ENCODE measurements at regions not wholly inside any gene's neighbourhood (a gene's known extent, or its start where the extent isn't known, plus 50 kb on each side); places are given as distances from the start of the nearest gene placed in this dataset.

DNA sequence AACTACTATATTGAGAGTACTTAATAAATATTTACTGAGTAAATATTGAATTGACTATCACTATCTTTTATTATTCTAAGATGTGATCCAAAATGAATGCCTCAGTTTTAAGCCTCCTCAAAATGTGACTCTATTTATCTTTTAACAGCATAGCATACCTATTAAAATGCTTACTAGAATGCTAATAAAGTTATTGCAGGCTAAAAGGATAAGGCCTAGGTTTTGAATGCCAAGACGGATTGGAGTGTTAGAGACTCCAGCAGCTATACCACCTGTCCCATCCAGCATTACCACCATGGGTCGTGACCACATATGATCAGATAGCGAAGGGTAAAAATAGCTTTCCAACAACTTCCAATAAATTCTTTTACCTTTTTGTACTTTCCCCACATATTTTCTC is 64.7 kb upstream of the MYRIP start:
- no peak overlapping the region for H3K4me3 ChIP-seq
- TF ChIP-seq, protein P1, sequence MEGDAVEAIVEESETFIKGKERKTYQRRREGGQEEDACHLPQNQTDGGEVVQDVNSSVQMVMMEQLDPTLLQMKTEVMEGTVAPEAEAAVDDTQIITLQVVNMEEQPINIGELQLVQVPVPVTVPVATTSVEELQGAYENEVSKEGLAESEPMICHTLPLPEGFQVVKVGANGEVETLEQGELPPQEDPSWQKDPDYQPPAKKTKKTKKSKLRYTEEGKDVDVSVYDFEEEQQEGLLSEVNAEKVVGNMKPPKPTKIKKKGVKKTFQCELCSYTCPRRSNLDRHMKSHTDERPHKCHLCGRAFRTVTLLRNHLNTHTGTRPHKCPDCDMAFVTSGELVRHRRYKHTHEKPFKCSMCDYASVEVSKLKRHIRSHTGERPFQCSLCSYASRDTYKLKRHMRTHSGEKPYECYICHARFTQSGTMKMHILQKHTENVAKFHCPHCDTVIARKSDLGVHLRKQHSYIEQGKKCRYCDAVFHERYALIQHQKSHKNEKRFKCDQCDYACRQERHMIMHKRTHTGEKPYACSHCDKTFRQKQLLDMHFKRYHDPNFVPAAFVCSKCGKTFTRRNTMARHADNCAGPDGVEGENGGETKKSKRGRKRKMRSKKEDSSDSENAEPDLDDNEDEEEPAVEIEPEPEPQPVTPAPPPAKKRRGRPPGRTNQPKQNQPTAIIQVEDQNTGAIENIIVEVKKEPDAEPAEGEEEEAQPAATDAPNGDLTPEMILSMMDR (IDR thresholded peaks at IDR 0.05): no peak
- DNase-seq: no peak
- no peak for ATAC-seq
- no peaks in the 10 kb centered on the region for H3K9me3 ChIP-seq
- H3K27me3 ChIP-seq: no peaks in the 10 kb centered on the region
- intact Hi-C loops (cut with DNase I): no loop called here
- H3K4me1 ChIP-seq: no peaks in the 10 kb centered on the region
- H3K27ac ChIP-seq: no peak overlapping the region
- no peaks in the 10 kb centered on the region for H3K36me3 ChIP-seq

DNA sequence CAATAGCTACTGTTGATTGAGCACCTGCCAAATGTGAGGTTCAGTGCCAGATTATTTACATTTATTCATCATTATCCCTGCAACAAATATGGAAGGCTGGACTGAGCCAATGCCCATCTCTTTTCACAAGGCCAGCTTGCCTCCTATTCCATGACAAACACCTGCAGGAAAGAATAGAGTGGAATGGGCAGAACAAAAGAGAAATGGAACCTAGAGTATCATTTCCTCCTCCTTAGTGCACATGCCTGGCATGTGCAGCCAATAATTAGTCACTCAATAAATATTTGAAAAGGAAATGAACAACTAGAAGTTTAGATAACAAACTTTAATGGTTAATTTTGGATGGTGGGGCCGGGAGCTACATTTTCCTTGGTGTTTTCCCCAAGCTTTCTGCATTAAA is 61.4 kb upstream of the MYRIP start:
- ATAC-seq (no peak), DNase-seq (no peak)
- no peaks in the 10 kb centered on the region for H3K4me1 ChIP-seq
- intact Hi-C loops (cut with DNase I): no loop called here
- H3K27ac ChIP-seq: no peak overlapping the region
- no peaks in the 10 kb centered on the region for H3K36me3 ChIP-seq
- no peak overlapping the region for H3K4me3 ChIP-seq
- no peaks in the 10 kb centered on the region for H3K27me3 ChIP-seq
- no peaks in the 10 kb centered on the region for H3K9me3 ChIP-seq
- TF ChIP-seq, protein P1 (IDR thresholded peaks at IDR 0.05): no peak

- Histone ChIP-seq H3K4me1 (no peaks in the 10 kb centered on the region), H3K36me3 (no peaks in the 10 kb centered on the region), H3K4me3 (no peak overlapping the region), H3K27me3 (no peaks in the 10 kb centered on the region), H3K9me3 (no peaks in the 10 kb centered on the region), H3K27ac (no peak overlapping the region)
- intact Hi-C loops (cut with DNase I): no loop called here
- TF ChIP-seq, protein P1 (IDR thresholded peaks at IDR 0.05): no peak
- ATAC-seq: no peak
- DNase-seq: no peak
These were observed 60.6 kb upstream of the MYRIP start for GRCh38 chr3:39748763-39749162.

DNA sequence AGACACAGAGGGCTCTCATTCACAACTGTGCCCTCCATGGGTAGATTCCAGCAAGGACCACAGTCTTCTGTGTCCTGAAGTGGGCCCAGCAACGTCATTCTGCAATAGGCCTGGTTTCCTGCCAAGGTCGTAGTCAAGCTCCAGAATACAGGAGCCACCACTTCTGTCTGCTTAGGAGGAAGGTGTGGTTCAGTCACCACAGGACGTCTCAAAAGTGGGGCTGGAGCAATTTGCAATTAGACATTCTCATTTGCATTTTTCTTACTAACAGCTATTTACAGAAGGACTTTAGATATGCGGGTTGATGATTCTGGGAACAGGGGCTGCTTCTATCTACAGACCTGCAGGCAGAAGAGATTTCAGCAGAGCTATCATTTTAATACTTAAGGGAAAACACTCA is 58.7 kb upstream of the MYRIP start:
- Histone ChIP-seq H3K9me3 (no peaks in the 10 kb centered on the region), H3K4me1 (no peaks in the 10 kb centered on the region), H3K36me3 (no peaks in the 10 kb centered on the region), H3K27ac (no peak overlapping the region), H3K27me3 (no peaks in the 10 kb centered on the region), H3K4me3 (no peak overlapping the region)
- ATAC-seq: no peak
- intact Hi-C loops (cut with DNase I): no loop called here
- TF ChIP-seq, protein P1 (IDR thresholded peaks at IDR 0.05): no peak
- no peak for DNase-seq

GRCh38 chr3:39751286-39751685 is 58.1 kb upstream of the MYRIP start:
- H3K4me1 ChIP-seq: no peaks in the 10 kb centered on the region
- no peaks in the 10 kb centered on the region for H3K9me3 ChIP-seq
- H3K4me3 ChIP-seq: no peak overlapping the region
- H3K27ac ChIP-seq: no peak overlapping the region
- intact Hi-C loops (cut with DNase I): no loop called here
- ATAC-seq (no peak), DNase-seq (no peak)
- TF ChIP-seq, protein P1 (IDR thresholded peaks at IDR 0.05): no peak
- H3K36me3 ChIP-seq: no peaks in the 10 kb centered on the region
- no peaks in the 10 kb centered on the region for H3K27me3 ChIP-seq

DNA sequence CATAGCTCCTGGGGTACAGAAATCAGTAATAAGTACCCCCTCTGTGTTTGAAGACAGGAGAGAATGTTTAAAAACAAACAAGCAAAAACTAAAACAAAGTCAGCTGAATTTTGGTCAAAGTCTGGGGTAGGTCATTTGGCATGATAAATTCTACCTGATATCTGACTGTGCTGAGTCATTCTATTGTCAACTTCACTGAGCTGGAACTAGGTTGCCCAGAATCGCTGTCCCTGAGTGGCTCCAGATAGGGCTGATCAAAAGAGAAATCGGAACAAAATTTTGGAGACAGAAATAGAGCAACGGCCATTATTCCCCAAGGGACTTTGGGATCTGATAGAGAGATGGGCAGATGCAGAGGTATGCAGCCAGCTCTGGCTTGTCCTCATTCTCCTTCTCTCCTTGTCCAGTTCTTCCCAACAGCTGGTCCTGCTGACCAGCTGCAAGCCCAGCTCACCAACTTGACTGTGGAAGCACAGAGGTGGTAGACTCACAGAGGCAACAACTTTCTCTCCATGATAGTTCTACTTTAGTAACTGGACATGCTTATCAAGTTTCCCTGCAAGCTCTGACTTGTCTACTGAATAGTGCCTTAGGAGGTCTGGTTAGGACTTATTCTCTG is 57.3 kb upstream of the MYRIP start:
- ATAC-seq (no peak), DNase-seq (no peak)
- Histone ChIP-seq H3K9me3 (no peaks in the 10 kb centered on the region), H3K4me3 (no peak overlapping the region), H3K27me3 (no peaks in the 10 kb centered on the region), H3K36me3 (no peaks in the 10 kb centered on the region), H3K27ac (no peak overlapping the region), H3K4me1 (no peaks in the 10 kb centered on the region)
- TF ChIP-seq, protein P1 (IDR thresholded peaks at IDR 0.05): no peak
- intact Hi-C loops (cut with DNase I): no loop called here
